GM10266 (cell line): ENCODE measurements at regions not wholly inside any gene's neighbourhood (a gene's known extent, or its start where the extent isn't known, plus 50 kb on each side); places are given as distances from the start of the nearest gene placed in this dataset.

Experiments
- DNase-seq: peaks from one replicate; pipeline ENCODE4 v3.0.0; 2012; ENCODE audit errors: extremely low spot score
- TF ChIP-seq, protein P1 (sequence below): IDR thresholded peaks from 2 replicates; pipeline ENCODE4 v1.5.1; 2012; ENCODE audit warnings: mild to moderate bottlenecking, low read depth; ENCODE audit not compliant: control insufficient read depth, insufficient read depth; ENCODE audit errors: missing control alignments

DNA sequence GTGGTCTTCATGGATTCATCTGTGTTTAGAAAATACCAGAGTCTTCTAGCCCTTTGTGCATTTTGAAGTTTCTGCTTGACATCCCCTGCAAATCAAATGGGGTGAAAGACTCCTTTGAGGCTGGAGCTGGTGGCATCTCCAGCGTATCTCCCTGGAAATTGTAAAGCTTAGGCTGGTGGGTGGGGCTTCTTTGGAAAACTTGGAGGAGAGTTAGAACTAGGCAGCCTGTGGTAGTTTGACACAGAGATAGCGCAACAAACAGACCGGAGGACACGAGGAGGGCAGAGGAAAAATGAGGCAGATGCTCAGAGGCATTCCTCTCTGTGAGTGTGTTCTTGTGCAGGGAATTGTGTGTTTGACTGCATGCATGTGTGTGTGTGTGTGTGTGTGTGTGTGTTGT lies 116.3 kb downstream of the IRX5 start:
- TF ChIP-seq, protein P1, sequence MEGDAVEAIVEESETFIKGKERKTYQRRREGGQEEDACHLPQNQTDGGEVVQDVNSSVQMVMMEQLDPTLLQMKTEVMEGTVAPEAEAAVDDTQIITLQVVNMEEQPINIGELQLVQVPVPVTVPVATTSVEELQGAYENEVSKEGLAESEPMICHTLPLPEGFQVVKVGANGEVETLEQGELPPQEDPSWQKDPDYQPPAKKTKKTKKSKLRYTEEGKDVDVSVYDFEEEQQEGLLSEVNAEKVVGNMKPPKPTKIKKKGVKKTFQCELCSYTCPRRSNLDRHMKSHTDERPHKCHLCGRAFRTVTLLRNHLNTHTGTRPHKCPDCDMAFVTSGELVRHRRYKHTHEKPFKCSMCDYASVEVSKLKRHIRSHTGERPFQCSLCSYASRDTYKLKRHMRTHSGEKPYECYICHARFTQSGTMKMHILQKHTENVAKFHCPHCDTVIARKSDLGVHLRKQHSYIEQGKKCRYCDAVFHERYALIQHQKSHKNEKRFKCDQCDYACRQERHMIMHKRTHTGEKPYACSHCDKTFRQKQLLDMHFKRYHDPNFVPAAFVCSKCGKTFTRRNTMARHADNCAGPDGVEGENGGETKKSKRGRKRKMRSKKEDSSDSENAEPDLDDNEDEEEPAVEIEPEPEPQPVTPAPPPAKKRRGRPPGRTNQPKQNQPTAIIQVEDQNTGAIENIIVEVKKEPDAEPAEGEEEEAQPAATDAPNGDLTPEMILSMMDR, result no peak
- no peak for DNase-seq

DNA sequence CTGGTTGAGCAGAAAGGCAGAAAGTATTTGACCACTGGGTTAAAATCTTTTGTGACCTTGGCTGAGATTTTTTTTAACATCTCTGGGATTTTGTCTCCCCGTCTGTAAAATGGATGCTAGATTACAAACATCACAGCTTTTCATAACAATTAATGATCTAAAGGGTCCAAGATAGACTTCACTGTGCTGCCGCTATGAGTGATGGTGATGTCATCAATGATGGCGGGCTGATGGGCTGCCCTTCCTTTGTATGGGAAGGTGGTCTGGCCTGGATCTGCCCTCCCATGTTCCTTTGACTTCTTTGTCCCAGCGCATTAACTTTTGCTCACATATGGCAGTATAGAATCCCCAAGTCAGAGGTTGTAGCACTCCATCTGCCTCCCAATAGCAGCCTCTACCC lies 116.7 kb downstream of the IRX5 start:
- no peak for DNase-seq
- TF ChIP-seq, protein P1, result no peak

DNA sequence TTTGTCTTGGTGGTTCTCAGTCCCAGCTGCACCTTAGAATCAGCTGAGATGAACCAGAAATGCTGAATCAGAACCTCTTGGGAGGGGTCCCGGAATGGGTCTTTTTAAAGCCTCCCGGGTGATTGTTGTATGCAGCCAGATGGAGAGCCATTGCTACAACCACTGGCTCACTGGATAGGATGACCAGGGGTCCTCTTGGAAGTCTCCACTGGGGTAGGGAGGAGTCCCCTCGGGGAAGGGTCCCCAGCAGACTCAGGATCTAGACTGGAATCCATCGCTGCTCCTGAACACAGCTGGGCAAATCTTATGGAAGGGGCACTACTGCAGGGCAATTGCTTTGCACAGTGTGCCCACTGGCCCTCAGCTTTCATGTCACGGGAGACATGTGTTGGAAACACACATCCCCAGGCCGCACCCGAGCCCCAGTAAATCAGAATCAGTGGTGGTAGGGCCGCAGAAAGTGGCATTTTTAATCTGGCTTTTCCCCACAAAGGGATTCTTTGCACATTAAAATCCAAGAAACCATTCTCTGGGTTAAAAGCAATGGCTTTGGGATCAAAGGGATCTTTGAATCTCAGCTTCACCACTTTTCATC lies 117.3 kb downstream of the IRX5 start:
- DNase-seq, result no peak
- TF ChIP-seq, protein P1, result no peak

DNA sequence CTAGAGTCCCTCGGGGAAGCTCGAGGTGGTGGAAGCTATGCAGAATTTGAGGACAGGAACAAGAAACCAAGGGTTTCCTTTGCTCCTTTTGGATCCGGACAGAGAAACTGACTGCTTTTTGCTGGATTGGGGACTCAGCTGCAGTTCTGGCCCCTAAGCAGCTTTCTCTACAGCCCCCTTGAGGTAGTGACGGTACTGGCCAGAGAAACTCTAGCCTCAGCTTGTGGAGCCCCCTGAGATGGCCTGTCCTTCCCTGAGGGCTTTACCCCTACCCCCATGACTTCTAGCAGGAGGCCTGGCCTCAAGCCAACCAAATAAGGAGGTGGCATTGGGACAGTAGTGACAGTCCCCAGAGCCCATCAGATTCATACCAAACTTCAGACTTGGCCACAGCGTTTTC lies 118.1 kb downstream of the IRX5 start:
- TF ChIP-seq, protein P1, result no peak
- no peak for DNase-seq

DNA sequence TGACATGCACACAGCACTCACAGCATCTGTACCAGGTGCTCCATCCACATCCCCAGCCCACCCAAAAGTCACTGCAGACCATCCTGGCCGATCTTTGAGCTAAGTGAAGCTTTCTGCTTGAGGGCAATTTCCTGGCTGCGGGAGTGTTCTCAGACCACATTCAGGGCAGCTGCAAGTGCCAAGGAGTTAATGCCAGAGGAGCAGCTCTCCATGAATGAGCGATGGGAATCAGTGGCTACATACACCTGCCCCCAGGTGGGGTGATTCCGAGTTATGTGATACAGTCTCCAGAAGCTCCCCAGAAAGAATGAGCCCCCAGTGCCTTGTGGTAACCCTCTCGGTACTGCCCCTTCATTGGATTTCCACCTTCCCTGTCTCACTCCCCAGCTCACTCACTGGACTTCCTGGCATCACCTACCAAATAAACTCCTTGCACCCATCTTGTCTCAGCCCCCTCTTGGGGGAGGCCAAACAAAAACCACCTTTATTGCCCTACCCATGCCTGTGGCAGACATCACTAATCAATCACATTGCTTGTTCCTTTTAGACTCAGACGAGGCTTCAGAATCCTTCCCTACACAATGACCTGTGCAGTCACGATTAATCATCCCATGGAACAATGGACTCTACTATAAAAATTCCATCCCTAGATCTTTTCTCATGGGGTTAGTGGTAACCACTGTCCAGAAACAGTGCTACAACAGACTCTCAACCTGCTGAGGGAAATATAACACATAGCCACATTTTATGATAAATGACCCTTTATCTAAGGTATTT lies 121.1 kb downstream of the IRX5 start:
- TF ChIP-seq, protein P1, result no peak
- DNase-seq, result no peak

DNA sequence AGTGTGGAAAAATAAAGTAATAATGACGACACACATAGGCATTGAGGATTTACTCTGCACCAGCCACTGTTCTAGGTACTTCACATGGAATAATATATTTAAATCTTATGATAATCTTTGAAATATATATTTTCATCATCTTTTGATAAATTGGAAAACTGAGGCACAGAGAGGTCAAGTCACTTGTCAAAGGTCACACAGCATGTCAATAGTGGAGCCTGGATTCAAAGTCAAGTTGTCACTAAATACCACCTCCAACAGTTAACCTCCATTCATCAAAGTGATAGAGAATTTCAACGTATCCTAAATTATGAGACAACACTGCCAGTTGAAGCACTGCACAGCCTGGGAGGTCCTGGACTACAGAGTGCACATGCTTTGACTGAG lies 121.7 kb downstream of the IRX5 start:
- TF ChIP-seq, protein P1, result no peak
- DNase-seq, result no peak

DNA sequence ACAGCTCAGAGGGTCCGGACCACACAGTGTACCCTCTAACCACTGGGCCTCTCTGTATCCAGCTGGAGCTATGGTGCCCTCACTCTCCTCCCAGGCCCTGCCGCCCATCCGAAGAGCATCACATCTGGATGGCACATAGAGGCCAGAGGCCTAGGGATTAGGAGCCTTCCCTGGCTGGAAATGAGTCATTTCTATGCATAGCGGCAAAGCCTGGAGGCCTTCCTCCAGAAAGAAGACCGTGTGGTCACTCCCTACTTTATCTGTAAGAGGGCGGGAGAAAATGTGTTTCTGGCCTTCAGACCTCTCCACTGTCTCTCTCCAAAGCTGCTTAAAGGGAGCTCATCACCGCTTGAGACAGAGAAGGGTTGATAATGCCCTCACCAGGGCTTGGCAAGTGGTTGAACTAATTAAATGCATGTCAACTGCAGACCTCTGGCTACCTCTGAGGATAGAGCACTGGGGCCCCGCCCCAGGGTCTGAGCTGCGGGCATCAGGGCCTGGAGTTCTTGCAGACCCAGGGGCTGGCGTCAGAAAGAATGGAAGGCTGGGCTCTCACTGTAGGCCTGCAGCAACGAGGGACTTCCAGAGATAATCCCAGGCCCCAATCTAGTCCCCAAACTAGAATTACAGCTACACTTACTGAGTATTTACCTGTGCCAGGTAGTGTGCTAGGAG lies 122.2 kb downstream of the IRX5 start:
- TF ChIP-seq, protein P1, result no peak
- no peak for DNase-seq
